SJSA1 (cell line): ENCODE measurements at regions not wholly inside any gene's neighbourhood (a gene's known extent, or its start where the extent isn't known, plus 50 kb on each side); places are given as distances from the start of the nearest gene placed in this dataset.

Source experiments
- DNase-seq, 2 experiments: peaks; one replicate each; pipeline ENCODE4 v3.0.0-alpha.2; 2015 to 2020; ENCODE audit warnings: low spot score in 2 of 2, low read depth in 1 of 2
- H3K27ac ChIP-seq: fragments of 250-450 bp; sonication (Bioruptor Pico); 2 replicates; pipeline ENCODE4 v1.5.1; 2020; ENCODE audit warnings: mild to moderate bottlenecking, moderate library complexity
- H3K27me3 ChIP-seq: fragments of 250-450 bp; sonication (Bioruptor Pico); replicated peaks from 2 replicates; pipeline ENCODE4 v1.5.1; 2020; ENCODE audit warnings: mild to moderate bottlenecking, moderate library complexity
- H3K36me3 ChIP-seq: fragments of 250-450 bp; sonication (Bioruptor Pico); 2 replicates; pipeline ENCODE4 v1.5.1; 2020; ENCODE audit warnings: mild to moderate bottlenecking
- H3K4me1 ChIP-seq: fragments of 250-450 bp; sonication (Bioruptor Pico); replicated peaks from 2 replicates; pipeline ENCODE4 v1.6.1; 2021; ENCODE audit warnings: mild to moderate bottlenecking
- H3K4me3 ChIP-seq: fragments of 250-450 bp; sonication (Bioruptor Pico); 2 replicates; pipeline ENCODE4 v1.5.1; 2020; ENCODE audit warnings: mild to moderate bottlenecking
- H3K9me3 ChIP-seq: fragments of 250-450 bp; sonication (Bioruptor Pico); replicated peaks from 2 replicates; pipeline ENCODE4 v1.5.1; 2020; ENCODE audit warnings: mild to moderate bottlenecking

DNA sequence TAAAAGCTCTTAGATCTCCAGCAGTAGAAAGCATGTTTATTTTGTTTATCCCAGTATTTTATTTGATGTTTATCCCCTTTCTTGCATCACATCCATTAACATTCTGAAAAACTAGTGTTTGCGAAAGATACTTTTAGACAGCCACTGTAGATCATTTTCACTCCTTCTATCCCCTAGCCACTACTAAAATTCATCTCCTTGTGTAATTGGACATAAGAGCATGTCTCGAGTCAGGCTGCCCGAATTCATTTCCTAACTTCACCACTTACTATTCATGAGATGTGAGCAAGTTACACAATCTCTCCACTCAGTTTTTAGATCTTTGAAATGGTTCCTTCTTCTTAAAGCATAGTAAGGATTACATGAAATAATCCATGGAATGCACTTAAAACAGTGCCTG, 514.0 kb downstream of the KLF5 start:
- H3K36me3 ChIP-seq = no peaks in the 10 kb centered on the region
- no peak for DNase-seq
- H3K27me3 ChIP-seq = no peaks in the 10 kb centered on the region
- no peaks in the 10 kb centered on the region for H3K9me3 ChIP-seq
- no peaks in the 10 kb centered on the region for H3K4me1 ChIP-seq
- no peak overlapping the region for H3K27ac ChIP-seq
- H3K4me3 ChIP-seq = no peak overlapping the region

DNA sequence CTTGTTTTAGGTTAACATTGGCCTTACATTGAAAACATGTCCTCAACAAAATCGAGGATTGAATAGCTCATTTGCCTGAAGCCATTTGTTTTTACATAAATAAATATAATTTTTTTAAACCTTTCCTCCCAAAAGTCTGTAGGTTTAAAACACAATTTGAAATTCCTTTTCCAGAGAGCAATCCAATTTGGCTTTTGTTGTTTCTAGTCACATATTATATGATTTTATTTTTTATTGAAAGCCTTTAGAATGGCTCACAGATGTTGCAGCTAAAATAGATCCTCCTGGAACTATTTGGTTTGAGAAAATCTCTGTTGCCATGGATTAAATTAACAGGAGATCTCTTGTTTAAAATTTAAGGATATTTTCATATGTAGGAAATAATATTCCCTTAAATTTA, 512.6 kb downstream of the KLF5 start:
- Histone ChIP-seq H3K27ac (no peak overlapping the region), H3K4me3 (no peak overlapping the region), H3K27me3 (no peaks in the 10 kb centered on the region), H3K36me3 (no peaks in the 10 kb centered on the region), H3K4me1 (no peaks in the 10 kb centered on the region), H3K9me3 (no peaks in the 10 kb centered on the region)
- no peak for DNase-seq

DNA sequence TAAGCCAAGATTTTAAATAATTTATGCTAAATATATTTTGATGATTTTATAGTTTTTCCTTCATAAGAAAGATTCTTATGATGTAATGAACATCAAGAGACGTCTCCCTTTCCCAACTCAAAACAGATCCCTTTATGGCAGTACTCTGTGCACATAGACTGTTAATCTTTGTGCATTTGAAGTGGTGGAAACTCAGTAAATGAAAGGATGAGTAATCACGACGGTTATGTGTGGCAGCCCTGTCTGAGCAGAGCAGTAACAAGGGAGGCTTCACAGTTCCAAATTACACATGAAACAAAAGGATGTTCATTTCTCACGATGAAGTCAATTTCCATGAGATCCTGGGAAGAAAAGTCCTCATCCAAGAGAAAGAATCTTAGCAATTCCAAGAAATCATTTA, 498.1 kb downstream of the KLF5 start:
- no peaks in the 10 kb centered on the region for H3K36me3 ChIP-seq
- H3K27ac ChIP-seq = no peak overlapping the region
- DNase-seq = no peak
- no peaks in the 10 kb centered on the region for H3K27me3 ChIP-seq
- H3K4me3 ChIP-seq = no peak overlapping the region
- H3K4me1 ChIP-seq = no peaks in the 10 kb centered on the region
- no peaks in the 10 kb centered on the region for H3K9me3 ChIP-seq

DNA sequence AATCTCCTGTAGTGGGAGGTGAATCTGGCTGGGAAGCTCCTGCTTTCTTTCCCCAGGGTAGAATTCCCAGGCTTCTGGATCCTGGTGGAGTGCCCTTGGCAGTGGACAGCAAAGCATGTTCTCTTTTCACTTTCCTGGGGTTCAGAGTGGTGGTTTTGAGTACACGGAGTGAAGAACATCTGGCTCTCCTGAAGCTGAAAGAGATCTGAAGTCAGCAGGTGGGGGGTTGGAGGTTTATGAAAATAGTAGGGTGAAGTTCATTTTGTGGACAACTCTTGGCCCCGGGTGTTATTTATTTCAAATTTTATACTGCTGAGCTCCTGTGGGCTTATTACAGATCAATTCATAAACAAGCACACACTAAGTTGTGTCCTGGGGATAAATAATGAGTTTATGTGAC, 497.3 kb downstream of the KLF5 start:
- Histone ChIP-seq H3K36me3 (no peaks in the 10 kb centered on the region), H3K4me3 (no peak overlapping the region), H3K27ac (no peak overlapping the region), H3K9me3 (no peaks in the 10 kb centered on the region), H3K27me3 (no peaks in the 10 kb centered on the region), H3K4me1 (no peaks in the 10 kb centered on the region)
- DNase-seq = no peak

DNA sequence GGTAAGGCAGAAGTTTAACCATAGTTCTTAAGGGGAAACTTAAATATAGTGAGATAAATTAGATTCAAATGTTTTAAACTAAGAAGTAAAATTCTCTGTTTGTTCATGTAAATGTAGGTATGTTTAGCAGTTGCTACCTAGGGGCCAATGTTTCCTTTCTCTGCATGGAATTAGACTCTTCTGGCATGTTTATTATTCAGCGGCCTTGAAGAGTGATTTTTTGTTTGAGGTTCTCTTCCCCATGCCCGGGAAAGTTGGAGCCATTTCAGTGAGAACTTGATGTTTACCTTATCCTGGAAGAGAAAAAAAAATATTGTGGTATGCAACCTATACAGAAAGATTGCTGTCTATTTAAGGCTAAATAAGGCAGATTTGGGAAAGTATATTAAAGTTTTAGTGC, 492.9 kb downstream of the KLF5 start:
- Histone ChIP-seq H3K36me3 (no peaks in the 10 kb centered on the region), H3K27me3 (no peaks in the 10 kb centered on the region), H3K4me1 (no peaks in the 10 kb centered on the region), H3K4me3 (no peak overlapping the region), H3K9me3 (no peaks in the 10 kb centered on the region), H3K27ac (no peak overlapping the region)
- no peak for DNase-seq

DNA sequence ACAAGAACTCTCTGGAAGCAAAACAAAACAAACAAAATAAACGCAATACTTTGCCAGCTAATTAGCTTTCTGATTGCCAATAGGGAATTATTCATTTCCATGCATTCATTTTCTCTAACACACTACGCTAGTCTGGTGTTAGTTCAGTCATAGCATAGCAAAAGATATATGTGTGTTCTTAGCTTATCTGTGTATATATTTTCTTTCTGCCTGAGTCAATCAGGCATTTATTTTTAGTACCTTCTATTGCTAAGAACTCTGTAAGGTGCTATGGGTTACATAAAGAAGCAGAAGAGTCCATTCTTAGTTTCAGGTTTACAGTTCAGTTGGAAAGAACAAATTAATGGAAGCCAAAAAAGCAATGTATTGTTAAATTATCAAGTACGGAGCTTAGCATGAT, 490.9 kb downstream of the KLF5 start:
- Histone ChIP-seq H3K4me3 (no peak overlapping the region), H3K9me3 (no peaks in the 10 kb centered on the region), H3K27me3 (no peaks in the 10 kb centered on the region), H3K36me3 (no peaks in the 10 kb centered on the region), H3K4me1 (no peaks in the 10 kb centered on the region), H3K27ac (no peak overlapping the region)
- no peak for DNase-seq

DNA sequence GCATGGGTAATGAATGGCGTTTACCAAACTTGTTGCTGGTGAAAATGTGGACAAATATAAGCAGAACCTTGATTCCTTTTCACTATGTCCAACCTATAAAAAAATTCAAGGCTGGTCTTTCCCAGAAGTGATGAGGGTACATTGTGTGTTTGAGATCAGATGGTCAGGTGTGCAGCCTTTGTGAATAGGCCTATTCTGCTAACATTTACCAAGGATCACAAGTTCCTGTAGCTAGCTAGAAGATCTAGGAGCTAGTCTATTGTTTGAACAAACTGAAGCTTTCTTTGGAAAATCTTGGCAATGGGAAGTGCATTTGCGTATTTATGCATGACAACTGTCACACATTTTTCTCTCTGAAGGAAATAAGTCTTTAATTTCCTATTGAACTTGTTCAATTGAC, 489.6 kb downstream of the KLF5 start:
- H3K9me3 ChIP-seq = no peaks in the 10 kb centered on the region
- no peak overlapping the region for H3K27ac ChIP-seq
- H3K27me3 ChIP-seq = no peaks in the 10 kb centered on the region
- no peak for DNase-seq
- no peak overlapping the region for H3K4me3 ChIP-seq
- H3K4me1 ChIP-seq = no peaks in the 10 kb centered on the region
- H3K36me3 ChIP-seq = no peaks in the 10 kb centered on the region

DNA sequence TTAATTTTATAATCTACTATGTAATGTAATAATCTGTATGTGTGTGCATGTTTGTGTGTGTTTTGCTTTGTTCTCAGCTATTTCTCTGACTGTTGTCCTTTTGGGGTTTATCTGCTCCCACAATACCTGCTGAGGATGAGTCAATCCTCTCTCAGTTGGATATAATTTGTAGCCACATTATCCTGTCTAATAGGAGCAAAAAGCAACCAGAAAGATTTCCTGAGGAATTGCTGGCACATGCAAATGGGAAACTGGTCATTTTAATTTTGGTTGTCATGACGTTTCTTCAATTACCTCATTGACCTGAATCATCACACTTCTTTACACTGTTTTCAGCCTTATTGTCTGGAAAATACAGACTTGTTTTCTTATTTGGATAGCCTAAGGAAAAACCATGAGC, 488.4 kb downstream of the KLF5 start:
- DNase-seq = no peak
- H3K4me3 ChIP-seq = no peak overlapping the region
- H3K9me3 ChIP-seq = no peaks in the 10 kb centered on the region

DNA sequence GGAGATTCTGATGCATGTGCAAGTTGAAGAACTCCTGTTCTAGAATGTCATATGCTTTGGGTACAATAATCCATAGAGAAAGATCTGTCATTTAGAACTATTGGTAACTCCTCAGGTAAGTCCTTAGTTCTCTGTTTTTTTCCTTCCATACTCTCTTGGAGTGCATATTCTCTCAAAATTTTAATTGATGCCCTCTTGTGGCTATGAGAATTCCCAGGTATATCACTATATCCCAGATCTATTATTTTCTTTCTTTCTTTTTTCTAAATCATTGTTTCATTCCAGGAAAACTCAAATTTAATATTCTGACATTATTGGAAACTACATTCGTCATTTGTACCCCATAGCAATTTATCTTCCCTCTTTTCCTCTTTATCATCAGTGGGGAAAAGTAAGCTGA, 485.4 kb downstream of the KLF5 start:
- Histone ChIP-seq H3K4me3 (no peak overlapping the region), H3K27ac (no peak overlapping the region), H3K9me3 (no peaks in the 10 kb centered on the region), H3K36me3 (no peaks in the 10 kb centered on the region), H3K4me1 (no peaks in the 10 kb centered on the region), H3K27me3 (no peaks in the 10 kb centered on the region)
- no peak for DNase-seq

More for the DNA sequence above, 488.4 kb downstream of the KLF5 start:
- no peaks in the 10 kb centered on the region for H3K4me1 ChIP-seq
- no peak overlapping the region for H3K27ac ChIP-seq
- no peaks in the 10 kb centered on the region for H3K36me3 ChIP-seq
- no peaks in the 10 kb centered on the region for H3K27me3 ChIP-seq

DNA sequence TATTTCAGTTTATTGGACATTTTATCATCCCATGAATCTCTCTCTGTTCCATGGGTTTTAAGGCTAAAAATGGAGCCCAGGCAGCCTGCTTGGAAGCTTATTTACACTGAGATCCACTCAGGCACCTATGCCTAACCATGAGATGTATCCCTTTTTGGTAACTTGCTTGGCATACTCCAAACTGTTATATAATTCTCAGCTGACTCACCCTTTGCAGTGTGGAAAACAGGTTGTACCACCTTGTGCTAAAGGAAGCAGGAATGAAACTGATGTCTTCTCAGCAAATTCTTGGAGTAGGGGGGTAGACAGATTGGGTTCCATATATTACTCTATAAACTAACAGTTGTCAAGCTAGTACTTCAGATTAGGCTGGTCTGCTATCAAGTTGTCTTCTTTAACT, 483.6 kb downstream of the KLF5 start:
- no peak for DNase-seq
- Histone ChIP-seq H3K36me3 (no peaks in the 10 kb centered on the region), H3K9me3 (no peaks in the 10 kb centered on the region), H3K27ac (no peak overlapping the region), H3K4me1 (no peaks in the 10 kb centered on the region), H3K27me3 (no peaks in the 10 kb centered on the region), H3K4me3 (no peak overlapping the region)

DNA sequence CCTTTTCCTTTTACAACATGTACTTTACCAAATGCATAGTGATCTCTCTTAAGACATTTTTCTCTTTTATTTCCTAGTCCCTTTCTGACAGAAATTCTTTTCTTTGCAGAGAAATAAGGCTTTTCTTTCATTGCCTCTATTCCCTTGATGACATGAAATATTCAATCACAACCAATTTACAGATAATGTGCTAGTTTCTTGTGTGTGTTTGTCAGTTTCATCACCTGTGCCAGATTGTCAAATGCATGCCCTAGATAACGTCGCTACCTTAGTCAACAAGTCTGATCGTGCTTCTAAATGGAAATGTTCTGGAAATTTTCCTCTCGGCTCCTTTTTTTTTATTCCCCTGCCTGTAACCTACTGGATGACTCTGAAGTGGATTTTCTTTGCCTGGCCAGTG, 478.1 kb downstream of the KLF5 start:
- no peak overlapping the region for H3K4me3 ChIP-seq
- no peak overlapping the region for H3K27ac ChIP-seq
- H3K27me3 ChIP-seq = no peaks in the 10 kb centered on the region
- H3K9me3 ChIP-seq = no peaks in the 10 kb centered on the region
- DNase-seq = no peak
- no peaks in the 10 kb centered on the region for H3K4me1 ChIP-seq
- H3K36me3 ChIP-seq = no peaks in the 10 kb centered on the region

DNA sequence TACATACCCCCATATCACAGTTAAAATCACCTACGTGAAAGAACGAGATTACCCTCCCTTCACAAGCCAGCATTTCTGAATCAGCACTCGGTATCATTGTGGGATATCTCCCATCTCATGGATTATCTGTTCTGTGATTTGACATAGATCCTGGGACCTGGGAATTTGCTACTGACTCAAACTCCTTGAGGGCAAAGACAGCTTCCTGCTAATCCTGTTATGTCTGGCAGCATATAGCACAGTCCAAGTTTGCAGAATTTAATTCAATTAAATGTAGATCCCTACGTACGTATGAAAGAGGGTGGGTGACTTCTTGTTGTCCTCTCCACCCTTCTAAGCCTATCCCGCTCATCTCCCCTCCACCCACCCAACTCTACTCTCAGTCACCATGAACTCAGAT, 476.5 kb downstream of the KLF5 start:
- no peaks in the 10 kb centered on the region for H3K4me1 ChIP-seq
- no peak overlapping the region for H3K4me3 ChIP-seq
- DNase-seq = no peak
- H3K27ac ChIP-seq = no peak overlapping the region
- no peaks in the 10 kb centered on the region for H3K9me3 ChIP-seq
- no peaks in the 10 kb centered on the region for H3K27me3 ChIP-seq
- H3K36me3 ChIP-seq = no peaks in the 10 kb centered on the region

DNA sequence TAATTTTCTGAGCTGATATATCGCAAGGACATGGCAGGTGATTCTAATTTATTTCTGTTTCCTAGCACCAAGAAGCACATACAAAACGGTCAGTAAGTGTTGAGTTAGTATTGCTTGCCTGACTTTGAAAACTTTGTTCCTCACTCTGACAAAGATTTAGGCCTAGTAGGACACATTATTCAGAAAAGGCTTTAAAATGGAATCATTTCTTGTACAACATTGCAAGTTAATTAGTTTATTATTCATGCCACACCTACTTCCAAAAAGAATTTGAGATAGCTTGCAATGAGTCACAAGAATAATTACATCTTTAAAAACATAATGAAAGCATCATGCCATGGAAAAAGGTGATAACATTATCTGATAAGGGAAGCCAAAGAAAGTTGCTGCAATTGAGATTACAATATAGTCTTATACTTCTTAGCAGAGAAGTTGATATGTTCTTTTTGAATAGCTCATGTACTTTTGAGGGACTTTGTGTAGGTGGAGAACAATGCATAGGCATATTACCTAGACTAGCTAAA, 474.2 kb downstream of the KLF5 start:
- Histone ChIP-seq H3K36me3 (no peaks in the 10 kb centered on the region), H3K27ac (no peak overlapping the region), H3K27me3 (no peaks in the 10 kb centered on the region), H3K4me3 (no peak overlapping the region), H3K4me1 (no peaks in the 10 kb centered on the region), H3K9me3 (no peaks in the 10 kb centered on the region)
- DNase-seq = no peak

DNA sequence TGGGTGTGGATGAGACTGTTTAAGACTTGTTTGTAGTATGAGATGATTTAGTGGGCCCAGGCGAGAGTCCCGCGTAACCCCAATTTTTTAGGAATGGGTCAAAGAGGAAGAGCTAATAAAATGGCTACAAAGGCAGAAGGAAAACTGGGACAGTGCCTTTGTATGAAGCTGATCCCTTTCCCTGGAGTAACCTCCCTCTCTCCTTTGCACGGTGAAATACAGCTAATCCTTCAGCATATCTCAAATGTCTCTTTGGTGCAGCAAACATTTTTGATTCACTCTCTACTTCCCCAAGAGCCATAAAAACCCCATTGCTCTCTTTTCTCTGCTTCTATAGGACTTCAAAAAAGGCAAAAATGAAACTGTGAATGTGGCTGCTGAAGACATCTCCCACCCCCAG, 473.8 kb downstream of the KLF5 start:
- H3K4me3 ChIP-seq = no peak overlapping the region
- no peaks in the 10 kb centered on the region for H3K4me1 ChIP-seq
- H3K27ac ChIP-seq = no peak overlapping the region
- H3K9me3 ChIP-seq = no peaks in the 10 kb centered on the region
- H3K27me3 ChIP-seq = no peaks in the 10 kb centered on the region
- H3K36me3 ChIP-seq = no peaks in the 10 kb centered on the region
- DNase-seq = no peak

DNA sequence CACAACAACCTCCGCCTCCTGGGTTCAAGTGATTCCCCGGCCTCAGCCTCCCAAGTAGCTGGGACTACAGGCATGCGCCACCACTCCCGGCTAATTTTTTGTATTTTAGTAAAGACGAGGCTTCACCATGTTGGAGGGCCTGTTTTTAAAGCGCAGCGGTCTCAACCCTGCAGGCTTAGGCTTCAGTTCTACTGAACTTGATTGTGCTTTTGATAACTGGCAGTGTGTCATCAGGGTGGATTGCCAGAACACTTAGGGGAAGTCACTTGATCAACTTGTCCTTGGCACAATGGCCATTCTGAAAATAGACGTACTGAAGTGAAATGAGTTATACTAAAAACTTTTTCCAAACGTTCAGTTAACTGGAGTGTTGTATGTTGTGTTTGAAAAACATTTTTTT, 472.2 kb downstream of the KLF5 start:
- Histone ChIP-seq H3K4me1 (no peaks in the 10 kb centered on the region), H3K9me3 (no peaks in the 10 kb centered on the region), H3K36me3 (no peaks in the 10 kb centered on the region), H3K4me3 (no peak overlapping the region), H3K27ac (no peak overlapping the region), H3K27me3 (no peaks in the 10 kb centered on the region)
- no peak for DNase-seq
